ENCODE measurements at regions not wholly inside any gene's neighbourhood (a gene's known extent, or its start where the extent isn't known, plus 50 kb on each side); places are given as distances from the start of the nearest gene placed in this dataset.

DNA sequence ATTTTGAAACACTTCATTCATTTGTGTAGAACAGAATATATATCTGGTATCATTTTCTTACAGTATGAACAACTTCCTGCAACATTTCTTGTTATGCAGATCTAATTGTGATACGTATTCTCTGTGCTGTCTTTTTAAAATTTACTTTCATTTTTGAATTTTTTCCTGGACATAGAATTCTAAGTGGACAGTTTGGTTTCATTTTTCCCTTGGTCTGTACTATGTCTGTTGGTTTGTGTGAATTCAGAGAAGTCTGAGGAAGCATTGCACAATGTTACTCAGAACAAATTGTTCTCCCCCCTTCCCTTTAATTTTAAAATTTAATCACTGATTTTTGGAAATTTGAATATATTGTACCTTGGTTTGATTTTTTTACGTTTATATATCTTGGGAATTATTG, 352.5 kb upstream of the PCDH20 start:
- TF ChIP-seq, protein P1, sequence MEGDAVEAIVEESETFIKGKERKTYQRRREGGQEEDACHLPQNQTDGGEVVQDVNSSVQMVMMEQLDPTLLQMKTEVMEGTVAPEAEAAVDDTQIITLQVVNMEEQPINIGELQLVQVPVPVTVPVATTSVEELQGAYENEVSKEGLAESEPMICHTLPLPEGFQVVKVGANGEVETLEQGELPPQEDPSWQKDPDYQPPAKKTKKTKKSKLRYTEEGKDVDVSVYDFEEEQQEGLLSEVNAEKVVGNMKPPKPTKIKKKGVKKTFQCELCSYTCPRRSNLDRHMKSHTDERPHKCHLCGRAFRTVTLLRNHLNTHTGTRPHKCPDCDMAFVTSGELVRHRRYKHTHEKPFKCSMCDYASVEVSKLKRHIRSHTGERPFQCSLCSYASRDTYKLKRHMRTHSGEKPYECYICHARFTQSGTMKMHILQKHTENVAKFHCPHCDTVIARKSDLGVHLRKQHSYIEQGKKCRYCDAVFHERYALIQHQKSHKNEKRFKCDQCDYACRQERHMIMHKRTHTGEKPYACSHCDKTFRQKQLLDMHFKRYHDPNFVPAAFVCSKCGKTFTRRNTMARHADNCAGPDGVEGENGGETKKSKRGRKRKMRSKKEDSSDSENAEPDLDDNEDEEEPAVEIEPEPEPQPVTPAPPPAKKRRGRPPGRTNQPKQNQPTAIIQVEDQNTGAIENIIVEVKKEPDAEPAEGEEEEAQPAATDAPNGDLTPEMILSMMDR (conservative IDR thresholded peaks at IDR 0.05), result no peak
- TF ChIP-seq ZFX (IDR thresholded peaks at IDR 0.05), result no peak

Measured in C4-2B (cell line).